Medulla oblongata (tissue), 1 donor: ENCODE measurements at regions not wholly inside any gene's neighbourhood (a gene's known extent, or its start where the extent isn't known, plus 50 kb on each side); places are given as distances from the start of the nearest gene placed in this dataset.
"Not testable (repeated sequence)": the region's sequence is repeated elsewhere in the genome, so short reads cannot be mapped to it uniquely, and the experiment has no call there.

Experiments
- DNase-seq: peaks from one replicate; pipeline ENCODE4 v3.0.0-alpha.2; 2015; ENCODE audit errors: extremely low spot score

DNA sequence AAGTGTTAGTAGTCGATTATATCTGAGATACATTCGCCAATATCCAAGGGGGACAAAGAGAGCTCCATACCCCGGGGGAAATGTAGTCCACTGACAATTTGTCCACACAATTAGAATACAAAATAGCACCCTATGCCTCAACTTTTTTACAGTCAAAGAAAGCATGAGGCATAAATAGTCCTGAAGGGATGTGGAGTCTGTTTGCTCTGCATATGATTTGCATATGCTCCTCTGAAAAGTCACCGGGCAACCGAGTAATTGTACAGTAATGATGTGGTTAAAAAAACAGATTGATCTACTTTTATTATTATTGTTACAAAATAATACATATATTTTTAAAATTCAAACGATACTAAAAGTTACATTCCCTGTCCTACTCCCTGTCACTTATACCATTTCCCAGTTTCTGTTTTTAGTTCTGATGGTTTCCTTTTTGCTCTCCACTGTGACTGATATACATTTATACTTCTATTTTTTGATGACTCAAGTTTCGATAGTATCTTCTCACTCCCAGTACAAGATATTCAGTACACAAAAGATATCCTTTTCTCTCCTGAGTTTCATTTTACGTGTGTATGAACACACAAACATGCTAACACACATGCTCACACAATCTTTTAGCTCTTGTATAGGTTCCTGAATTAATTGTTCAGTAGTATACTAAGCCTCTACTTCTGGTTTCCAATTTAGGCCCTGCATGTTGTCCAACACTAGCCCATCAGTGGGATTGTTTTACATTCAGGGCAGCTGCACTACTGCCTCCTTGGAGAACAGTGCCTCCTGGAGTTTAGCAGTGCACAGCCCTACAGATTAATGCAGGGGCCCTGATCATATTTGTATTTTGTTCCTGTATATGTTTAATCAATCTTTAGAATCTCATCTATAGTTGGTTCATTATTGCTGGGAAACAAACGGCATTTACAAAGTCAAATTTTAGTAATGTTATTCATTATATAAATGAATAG, 130.9 kb downstream of the TES start:
- DNase-seq, result no peak

DNA sequence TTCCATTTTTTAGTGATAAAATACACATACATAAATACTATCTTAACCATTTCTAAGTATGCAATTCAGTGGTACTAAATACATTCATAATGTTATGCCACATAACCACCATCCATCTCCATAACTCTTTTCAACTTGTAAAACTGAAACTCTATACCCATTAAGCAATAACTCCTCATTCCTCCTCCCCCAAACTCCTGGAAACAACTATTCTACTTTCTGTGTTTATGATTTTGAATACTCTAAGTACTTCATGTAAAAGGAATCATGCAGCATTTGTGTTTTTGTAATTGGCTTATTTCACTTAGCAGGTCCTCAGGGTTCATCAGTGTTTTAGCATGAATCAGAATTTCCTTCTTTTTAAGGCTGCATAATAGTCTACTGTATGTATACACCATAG, 131.8 kb downstream of the TES start:
- no peak for DNase-seq

DNA sequence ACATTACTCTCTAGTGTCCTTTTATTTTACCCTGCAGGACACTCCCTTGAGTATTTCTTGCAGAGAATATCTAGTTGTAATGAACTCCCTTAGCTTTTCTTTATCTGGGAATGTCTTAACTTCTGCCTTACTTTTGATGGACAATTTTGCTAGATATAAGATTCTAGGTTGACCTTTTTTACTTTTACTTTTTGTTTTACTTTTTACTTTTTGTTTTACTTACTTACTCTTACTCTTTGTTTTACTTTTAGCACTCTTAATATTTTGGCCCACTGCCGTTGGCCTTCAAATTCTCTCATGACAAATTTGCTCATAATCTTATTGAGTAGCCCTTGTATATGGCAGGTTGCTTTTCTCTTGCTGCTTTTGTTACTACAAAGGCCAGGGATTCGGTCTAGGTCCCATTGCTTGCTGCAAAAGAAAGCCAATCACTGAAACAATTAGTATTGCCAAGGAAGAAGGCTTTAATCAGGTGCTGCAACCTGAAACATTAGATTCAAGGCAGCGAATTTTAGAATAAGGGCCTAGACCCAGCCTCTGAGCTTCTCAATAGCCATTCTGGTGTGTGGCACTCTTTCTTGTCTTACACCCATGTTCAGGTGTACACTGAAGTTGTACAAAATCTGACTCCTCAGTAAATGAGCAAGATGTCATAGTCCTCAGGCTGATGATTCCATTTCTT, 137.0 kb downstream of the TES start:
- DNase-seq, result no peak

DNA sequence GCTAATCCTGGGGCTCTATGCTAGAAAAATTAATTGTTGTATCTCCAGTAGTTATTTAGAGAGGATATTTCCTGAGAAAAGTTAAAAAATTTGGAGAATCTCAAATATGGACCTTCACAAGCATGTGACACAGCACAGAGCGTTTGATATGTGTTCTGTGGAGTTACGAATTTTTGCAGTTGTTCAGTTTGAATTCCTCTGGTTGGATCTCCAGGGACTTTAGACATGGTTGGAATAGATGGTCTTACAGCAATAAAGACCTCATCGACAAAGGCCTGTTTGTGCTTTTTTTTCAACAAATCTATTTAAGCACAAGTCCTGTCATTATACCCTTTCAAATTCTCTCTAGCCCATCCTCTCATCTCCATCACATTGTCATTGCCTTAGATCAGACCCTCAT, 138.0 kb downstream of the TES start:
- no peak for DNase-seq

DNA sequence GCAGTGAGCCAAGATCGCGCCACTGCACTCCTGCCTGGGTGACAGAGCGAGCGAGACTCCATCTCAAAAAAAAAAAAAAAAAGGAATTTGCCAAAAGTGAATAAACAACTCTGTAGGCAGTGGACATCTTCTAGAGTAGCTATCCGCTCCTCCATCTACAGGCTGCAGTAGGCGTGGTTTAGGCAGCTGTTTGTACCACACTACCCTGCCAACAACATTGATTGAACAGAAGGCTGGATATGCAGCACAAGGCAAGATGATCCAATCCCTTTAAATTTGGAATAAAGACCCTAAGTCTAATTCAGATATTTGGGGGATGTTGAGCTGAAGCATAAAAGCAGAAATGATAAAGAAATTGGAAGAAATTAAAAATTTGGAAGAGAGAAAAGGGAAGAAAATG, 141.6 kb downstream of the TES start:
- no peak for DNase-seq

DNA sequence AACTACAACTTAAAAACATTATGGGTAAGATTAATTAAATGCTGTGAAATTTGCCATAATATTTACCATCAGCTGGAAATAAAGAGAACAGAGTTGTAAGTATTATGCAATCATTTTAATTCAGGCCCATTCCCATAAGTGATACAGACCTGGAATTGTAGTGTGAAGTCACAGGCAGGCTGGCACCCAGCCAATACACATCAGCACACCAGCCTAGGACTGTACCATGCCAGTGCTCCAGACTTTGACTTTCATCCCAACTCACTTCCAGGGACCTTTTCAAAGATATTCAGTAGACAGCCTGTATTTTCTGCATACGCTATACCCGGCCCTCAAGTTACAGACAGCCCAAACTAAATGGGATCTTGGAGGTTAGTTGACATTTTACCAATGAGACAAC, 143.3 kb downstream of the TES start:
- DNase-seq, result no peak

DNA sequence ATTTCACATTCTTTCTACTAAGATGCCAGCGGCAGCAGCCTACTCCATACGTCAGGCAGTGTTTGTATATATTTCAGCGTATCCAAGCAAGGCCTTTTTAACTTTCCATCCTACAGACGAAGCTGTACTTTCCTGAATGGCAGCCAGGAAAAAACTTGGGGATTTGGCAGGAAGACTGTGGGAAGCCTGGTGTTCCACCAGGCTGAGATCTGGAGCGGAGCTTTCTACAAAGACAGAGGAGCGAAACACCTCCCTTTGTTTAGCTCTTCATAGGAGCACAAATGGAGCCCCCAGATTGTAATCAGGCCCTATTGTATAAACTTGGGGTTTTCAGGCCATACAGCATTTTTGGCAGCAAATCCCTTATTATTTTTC, 143.8 kb downstream of the TES start:
- no peak for DNase-seq

DNA sequence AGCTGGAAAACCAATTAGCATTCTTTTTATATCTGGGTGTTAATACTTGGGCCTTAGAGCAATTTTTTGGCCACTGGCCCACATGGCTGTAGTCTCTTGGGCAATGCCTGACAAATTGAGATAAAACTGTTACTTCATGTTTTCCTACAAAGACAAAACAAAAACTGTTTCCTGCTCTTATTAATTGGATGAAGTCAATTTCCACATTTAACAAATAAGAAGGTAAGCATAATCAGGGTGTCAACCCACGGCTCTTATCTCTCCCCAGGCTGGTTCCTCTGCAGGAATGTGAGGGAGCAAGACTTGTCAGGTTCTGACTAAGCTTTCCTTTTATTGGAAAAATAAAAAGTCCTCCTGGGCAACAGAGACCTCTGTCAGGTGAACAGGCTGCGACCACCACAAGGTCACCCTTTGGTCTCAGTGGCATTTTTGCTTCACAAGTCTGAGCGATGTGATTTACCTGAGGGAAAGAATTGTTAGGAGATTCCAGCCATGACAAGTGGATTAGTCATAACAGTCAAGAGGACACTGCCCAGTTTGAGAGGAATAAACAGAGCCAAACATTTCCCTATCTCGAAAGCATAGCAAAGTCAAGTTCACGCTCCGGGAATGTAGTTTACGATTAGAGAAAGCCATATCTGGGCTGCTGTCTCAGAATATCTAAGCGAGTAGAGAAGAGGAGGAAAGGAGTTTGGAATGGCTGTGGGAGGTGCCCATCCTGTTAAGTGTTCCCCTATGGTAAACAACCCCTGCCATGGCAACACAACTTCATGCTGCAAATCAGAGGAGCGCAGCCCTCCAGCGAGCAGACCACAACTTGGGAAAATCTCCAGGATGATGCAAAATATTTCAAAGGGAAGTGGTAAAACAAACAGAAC, 144.4 kb downstream of the TES start:
- no peak for DNase-seq

DNA sequence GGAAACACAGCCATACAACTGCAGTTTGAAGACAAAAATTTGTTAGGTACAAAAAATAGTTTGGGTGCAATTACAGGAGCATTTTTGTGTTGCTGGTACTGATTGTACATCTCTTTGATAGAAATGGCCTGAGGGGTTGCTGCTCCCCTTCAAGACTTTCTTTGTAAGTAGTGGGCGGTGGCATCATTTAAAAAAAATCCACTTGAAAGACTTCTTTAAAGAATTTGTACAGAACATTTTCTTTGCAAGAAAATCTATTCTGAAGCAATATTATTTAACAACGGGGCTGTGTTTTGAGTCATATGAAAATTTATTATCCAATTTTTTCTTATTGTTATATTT, 144.1 kb upstream of the CAV2 start:
- DNase-seq, result no peak

DNA sequence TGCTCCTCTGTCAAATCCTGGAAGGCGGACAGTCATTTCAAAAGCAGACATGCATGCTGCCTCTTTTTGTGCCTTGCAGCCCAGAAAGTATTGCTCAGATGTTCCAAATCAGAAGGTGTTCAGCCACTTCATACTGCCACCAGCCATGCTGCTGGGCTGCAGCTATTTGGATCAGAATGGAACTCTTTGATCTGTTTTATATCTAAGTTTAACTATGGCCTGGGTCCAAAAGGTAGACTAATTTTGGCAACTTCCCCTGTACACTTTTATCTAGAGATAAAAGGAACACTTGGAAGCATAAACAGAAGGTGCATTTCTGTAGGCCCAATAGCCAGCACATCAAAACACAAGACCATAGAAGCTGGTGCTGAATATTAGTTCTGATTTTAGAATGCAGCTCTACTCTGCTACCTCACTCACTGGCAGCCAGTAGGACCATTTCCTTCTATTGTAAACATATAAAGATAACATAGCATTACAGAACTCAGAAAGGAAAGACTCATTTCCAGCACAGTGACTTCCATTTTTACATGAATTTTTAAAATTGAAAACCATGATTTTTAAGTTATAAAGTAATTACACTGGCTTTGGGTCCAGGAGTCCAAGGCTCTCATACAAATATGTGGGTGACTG, 143.1 kb upstream of the CAV2 start:
- no peak for DNase-seq

DNA sequence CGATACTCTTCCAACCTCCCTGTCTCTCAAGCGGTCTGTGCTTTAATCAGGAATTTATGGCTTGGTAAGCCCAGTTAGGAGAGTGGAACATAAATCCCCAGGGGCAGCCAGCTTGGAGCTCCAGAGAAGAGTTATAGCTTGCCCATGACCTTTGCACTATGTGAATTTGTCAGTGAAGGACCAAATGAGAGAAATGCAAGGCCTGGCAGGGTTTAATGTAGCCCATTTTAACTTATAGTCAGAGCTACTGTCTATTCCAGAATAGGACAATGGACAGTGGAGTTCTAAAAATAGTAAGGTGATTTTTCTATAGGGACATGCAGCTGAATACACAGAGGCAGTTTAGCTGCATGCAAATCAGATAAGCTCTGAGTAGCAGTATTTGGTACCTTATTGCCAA, 142.6 kb upstream of the CAV2 start:
- no peak for DNase-seq

DNA sequence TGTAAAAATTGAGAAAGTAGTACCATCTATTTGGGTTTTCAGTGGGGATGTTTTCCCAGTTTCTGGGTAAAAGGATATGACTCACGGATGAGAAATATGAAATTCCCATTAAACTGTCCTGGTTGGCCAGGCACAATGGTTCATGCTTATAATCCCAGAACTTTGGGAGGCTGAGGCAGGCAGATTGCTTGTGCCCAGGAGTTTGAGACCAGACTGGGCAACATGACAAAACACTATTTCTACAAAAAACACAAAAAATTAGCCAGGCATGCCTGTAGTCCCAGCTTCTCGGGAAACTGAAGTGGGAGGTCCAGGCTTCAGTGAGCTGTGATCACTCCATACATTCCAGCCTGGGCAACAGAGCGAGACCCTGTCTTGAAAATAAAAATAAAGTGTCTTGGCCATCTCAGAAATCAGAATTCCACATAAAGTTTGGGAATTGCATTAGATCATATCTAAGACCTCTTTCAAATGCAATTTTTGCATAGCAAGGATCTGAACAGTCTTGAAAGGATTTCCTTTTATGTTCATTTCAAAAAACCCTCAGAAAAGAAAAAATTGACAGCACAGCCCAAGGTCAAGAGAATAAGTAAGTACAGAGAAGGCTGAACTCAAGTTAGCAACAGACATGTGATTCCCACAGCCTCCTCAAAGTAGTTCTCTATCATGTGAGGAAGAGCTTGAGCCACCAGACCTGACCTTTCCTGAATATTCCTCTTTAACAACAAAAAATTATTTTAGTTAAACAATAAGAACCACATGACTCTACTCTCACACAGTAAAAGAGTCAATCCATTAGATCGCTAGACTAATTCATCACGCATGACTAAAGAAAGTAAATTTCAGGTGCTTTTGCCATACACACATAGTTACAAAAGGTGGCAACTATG, 141.5 kb upstream of the CAV2 start:
- no peak for DNase-seq

DNA sequence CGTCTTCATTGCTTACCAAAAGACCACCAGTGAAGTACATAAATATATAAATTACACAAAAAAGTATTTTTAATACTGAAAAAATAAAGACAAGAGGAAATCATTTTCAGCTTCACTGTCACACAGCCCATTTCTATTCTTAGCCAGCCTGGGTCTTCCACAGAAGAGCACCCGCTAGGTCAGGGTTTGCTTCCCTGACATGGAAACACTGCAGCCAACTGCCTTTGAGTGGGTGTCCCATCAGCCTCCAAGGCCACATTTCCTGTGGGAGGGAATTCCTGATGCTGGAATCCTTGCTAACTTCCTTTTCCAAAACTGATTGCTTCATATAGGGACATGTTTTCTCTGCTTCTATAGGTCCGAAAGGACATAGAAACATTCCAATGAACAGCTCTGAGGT, 137.8 kb upstream of the CAV2 start:
- no peak for DNase-seq

DNA sequence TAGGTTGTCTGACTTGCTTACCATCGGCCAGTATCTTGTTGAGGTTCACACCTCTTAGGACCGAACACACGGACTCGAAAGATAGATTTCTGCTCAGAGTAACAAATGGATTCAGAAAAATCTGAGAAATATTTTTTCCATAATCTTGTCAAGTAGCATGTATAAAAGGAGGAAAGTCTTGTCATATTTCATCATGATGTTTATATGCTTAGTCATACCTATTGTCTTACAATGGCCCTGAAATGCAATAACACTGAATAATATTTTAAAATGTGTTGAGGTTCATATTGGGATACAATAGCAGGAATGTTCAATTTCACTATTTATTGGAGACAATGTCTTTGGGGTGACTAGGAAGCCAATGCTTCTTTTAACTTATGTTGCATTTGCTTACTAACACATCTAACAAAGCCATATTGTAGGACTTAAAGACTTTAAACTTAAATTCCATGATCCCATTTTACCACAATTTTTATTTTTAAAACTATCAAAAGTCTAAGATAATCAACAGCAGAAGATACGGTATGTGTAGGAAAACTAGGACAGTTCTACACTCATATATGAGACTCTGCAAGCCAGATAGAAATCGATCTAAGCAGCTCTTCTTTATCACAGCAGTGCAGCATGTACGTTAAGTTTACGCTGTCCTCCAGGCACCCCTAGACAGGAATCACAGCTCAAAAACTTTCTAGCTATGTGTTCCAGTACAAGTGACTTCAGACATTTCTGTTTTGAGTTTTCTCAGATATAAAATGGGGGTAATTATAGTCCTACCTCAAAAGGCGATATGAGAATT, 135.7 kb upstream of the CAV2 start:
- DNase-seq, result no peak

DNA sequence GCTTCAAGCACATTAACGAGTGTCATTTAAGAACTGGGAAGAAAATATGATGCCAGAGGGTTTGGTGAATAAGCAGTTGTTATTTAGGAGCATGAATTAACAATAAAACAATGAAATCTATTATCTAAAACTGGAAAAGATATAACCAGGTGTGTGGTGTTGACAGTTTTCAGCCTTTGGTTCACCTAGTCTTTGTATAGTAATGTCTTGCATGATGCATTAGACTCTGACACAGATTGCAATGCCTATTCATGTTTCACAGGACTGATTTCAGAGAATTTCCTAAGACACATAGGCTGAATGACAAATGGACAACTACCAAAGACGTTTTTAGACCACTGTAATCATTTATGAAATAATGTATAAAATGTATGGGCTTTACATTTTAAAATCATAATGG, 135.1 kb upstream of the CAV2 start:
- no peak for DNase-seq

DNA sequence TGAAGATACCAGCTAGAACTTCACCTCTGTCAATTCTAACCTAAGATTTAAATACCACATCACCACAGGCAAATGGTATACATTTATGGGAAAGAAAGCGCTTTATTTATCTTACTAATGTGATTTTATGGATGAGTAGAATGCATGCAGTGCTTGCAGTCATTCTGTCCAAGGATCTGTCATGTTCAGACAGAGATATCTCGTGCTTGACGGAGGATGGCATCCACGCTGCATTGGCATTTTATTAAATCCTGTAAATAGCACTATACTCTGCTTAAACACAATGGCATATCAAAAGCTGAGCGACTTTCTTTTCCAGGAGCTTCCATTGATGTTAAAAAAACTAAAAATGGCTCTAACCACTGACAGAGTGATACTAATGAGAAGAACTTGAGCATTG, 133.7 kb upstream of the CAV2 start:
- DNase-seq, result no peak

DNA sequence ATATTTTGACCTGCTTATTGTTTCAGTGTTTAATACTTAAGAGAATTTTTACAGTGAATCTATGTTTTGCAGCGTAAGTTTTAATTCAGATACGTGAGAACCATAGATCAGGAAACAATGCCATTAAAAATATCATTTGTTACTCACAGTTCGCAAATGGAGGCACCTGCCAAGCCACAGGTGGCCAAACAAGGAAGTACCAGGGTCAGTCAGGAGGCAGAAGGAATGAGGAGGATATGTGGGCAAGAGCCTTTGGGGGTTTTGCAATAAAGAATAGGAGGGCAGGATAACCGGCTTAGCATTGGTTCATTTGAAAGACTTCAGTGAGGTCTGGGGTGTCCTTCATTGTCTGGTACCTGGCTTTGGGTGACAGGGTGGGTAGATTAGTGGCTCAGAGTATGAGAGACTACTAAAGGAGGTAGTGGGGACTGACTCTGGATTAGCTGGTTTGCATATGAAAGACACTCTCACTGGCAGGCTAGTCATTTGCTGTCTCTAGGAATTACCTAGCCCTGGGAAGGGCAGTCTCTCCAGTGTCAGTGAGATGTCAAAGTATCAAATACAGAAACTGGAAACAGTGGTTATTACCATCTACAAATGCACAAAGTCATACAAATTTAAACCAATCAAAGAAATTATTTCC, 132.2 kb upstream of the CAV2 start:
- DNase-seq, result no peak

DNA sequence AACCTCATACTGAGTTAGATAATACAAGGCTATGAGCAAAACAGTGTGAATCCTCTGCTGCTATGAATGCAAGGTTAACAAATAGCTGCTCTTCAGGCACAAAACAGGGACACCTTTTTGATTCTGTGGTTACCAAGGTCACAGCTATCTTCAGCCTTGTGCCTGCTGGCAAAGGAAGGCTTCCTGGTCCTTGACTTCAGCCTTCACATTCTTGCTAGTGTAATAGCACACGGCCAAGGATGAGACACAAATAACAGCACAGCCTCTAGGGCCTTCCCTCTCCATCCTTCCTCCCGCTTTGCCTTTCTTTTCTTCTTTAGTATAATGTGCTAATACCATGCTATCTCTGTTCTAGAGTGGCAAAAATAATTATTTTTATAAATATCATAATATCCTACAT, 130.6 kb upstream of the CAV2 start:
- DNase-seq, result no peak

DNA sequence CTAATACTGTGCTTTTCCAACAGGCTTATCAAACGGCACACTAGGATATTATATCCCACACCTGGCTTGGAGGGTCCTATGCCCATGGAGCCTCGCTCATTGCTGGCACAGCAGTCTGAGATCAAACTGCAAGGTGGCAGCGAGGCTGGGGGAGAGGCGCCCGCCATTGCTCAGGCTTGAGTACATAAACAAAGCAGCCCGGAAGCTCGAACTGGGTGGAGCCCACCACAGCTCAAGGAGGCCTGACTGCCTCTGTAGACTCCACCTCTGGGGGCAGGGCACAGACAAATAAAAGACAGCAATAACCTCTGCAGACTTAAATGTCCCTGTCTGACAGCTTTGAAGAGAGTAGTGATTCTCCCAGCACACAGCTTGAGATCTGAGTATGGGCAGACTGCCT, 128.0 kb upstream of the CAV2 start:
- not testable (repeated sequence) for DNase-seq

DNA sequence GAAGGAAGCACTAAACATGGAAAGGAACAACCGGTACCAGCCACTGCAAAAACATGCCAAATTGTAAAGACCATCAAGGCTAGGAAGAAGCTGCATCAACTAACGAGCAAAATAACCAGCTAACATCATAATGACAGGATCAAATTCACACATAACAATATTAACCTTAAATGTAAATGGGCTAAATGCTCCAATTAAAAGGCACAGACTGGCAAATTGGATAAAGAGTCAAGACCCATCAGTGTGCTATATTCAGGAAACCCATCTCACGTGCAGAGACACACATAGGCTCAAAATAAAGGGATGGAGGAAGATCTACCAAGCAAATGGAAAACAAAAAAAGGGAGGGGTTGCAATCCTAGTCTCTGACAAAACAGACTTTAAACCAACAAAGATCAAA, 126.3 kb upstream of the CAV2 start:
- DNase-seq, result not testable (repeated sequence)
